HL-60 (cell line): ENCODE measurements at regions not wholly inside any gene's neighbourhood (a gene's known extent, or its start where the extent isn't known, plus 50 kb on each side); places are given as distances from the start of the nearest gene placed in this dataset.

ENCODE experiments used
- DNase-seq, 2 experiments: peaks; one replicate each; pipeline ENCODE4 v3.0.0-alpha.2; 2010 to 2020; ENCODE audit warnings: low read depth in 1 of 2, low spot score in 1 of 2
- H3K27ac ChIP-seq: fragments of 250-450 bp; sonication (Bioruptor Pico); replicated peaks from 2 replicates; pipeline ENCODE4 v1.5.1; 2020; ENCODE audit warnings: mild to moderate bottlenecking, moderate library complexity
- H3K27me3 ChIP-seq: fragments of 250-450 bp; sonication (Bioruptor Pico); 2 replicates; pipeline ENCODE4 v1.5.1; 2021; ENCODE audit warnings: mild to moderate bottlenecking, moderate library complexity; ENCODE audit not compliant: insufficient read depth, poor library complexity, severe bottlenecking
- H3K4me3 ChIP-seq: replicated peaks from 2 replicates; pipeline ENCODE4 v1.5.1; 2011; ENCODE audit warnings: mild to moderate bottlenecking, control low read depth, low read length; ENCODE audit not compliant: insufficient read depth
- GABPA ChIP-seq: IDR thresholded peaks from 2 replicates; pipeline ENCODE4 v1.6.1; 2012; ENCODE audit warnings: low read depth
- POLR2AphosphoS5 ChIP-seq: IDR thresholded peaks from 2 replicates; pipeline ENCODE4 v1.6.1; 2012; ENCODE audit warnings: low read depth
- SPI1 ChIP-seq: IDR thresholded peaks from 2 replicates; pipeline ENCODE4 v1.6.1; 2012; ENCODE audit warnings: low read depth, mild to moderate bottlenecking, borderline replicate concordance
- TF ChIP-seq, protein P1 (sequence below): IDR thresholded peaks from one replicate; pipeline ENCODE4 v1.5.1; 2011; ENCODE audit warnings: low read length, control low read depth, inconsistent platforms; ENCODE audit not compliant: insufficient read depth
- TF ChIP-seq, protein P2 (sequence below): IDR thresholded peaks from 2 replicates; pipeline ENCODE4 v1.6.1; 2012; ENCODE audit warnings: low read depth; ENCODE audit not compliant: insufficient replicate concordance

DNA sequence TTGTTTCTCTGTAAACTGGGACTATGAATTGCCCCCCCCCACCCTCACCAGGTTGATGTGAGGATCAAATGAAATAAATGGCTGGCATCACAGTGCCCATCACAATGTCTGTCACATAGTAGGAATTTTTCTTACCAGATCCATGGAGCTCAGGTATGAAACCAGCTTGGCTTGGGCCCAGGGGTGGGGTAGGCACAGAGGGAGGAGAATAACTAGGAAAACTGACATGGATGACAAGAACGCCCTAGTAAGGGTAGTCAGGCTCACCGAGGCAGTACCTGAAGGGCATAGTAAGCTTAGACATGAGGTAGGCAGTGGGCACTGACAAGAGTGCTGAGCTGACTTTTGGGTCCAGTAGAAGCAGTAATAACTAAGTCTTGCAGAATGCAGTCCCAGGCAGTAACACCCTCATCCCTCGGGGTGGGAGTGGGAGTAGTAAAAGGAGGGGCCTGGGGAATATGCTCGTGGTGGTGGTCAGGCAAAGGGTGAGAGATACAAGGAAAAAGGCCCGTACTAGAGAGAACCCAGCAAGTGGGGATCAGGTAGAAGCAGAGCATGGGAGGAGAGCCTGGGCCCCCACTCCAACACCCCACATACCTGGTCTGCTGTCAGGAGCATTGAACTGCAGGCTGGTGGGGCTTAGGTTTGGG, 155.9 kb upstream of the PJA1 start:
- no peak for TF ChIP-seq SPI1
- no peak for TF ChIP-seq POLR2AphosphoS5
- TF ChIP-seq, protein P1, sequence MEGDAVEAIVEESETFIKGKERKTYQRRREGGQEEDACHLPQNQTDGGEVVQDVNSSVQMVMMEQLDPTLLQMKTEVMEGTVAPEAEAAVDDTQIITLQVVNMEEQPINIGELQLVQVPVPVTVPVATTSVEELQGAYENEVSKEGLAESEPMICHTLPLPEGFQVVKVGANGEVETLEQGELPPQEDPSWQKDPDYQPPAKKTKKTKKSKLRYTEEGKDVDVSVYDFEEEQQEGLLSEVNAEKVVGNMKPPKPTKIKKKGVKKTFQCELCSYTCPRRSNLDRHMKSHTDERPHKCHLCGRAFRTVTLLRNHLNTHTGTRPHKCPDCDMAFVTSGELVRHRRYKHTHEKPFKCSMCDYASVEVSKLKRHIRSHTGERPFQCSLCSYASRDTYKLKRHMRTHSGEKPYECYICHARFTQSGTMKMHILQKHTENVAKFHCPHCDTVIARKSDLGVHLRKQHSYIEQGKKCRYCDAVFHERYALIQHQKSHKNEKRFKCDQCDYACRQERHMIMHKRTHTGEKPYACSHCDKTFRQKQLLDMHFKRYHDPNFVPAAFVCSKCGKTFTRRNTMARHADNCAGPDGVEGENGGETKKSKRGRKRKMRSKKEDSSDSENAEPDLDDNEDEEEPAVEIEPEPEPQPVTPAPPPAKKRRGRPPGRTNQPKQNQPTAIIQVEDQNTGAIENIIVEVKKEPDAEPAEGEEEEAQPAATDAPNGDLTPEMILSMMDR, result no peak
- no peak for TF ChIP-seq GABPA
- TF ChIP-seq, protein P2, sequence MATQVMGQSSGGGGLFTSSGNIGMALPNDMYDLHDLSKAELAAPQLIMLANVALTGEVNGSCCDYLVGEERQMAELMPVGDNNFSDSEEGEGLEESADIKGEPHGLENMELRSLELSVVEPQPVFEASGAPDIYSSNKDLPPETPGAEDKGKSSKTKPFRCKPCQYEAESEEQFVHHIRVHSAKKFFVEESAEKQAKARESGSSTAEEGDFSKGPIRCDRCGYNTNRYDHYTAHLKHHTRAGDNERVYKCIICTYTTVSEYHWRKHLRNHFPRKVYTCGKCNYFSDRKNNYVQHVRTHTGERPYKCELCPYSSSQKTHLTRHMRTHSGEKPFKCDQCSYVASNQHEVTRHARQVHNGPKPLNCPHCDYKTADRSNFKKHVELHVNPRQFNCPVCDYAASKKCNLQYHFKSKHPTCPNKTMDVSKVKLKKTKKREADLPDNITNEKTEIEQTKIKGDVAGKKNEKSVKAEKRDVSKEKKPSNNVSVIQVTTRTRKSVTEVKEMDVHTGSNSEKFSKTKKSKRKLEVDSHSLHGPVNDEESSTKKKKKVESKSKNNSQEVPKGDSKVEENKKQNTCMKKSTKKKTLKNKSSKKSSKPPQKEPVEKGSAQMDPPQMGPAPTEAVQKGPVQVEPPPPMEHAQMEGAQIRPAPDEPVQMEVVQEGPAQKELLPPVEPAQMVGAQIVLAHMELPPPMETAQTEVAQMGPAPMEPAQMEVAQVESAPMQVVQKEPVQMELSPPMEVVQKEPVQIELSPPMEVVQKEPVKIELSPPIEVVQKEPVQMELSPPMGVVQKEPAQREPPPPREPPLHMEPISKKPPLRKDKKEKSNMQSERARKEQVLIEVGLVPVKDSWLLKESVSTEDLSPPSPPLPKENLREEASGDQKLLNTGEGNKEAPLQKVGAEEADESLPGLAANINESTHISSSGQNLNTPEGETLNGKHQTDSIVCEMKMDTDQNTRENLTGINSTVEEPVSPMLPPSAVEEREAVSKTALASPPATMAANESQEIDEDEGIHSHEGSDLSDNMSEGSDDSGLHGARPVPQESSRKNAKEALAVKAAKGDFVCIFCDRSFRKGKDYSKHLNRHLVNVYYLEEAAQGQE, result no peak
- H3K27me3 ChIP-seq, result no peaks in the 10 kb centered on the region

DNA sequence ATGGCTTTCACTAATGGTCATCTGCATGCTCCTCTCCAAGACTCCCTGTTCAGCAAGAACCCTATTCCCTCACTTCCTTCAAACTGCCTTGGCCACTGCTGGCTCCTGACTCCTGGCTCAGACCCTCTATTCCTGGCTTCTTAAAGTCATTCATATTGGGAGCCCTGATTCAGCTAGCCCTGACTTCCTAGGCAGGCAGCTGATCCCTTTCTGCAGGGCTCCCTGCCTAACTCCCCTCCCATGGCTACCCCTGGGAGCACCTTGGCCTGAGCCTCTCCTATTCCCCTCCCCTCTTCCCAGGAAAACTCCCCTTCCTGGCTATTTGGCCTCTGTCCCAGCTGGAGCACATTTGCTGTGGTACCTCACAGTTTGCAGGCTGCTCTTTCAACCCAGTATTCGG, 154.9 kb upstream of the PJA1 start:
- no peaks in the 10 kb centered on the region for H3K27me3 ChIP-seq
- TF ChIP-seq, protein P1, result no peak
- TF ChIP-seq SPI1 (no peak), POLR2AphosphoS5 (no peak)
- TF ChIP-seq, protein P2, result no peak

More for the DNA sequence above, 155.9 kb upstream of the PJA1 start:
- H3K4me3 ChIP-seq, result no peak overlapping the region
- DNase-seq, result no peak
- no peak overlapping the region for H3K27ac ChIP-seq

DNA sequence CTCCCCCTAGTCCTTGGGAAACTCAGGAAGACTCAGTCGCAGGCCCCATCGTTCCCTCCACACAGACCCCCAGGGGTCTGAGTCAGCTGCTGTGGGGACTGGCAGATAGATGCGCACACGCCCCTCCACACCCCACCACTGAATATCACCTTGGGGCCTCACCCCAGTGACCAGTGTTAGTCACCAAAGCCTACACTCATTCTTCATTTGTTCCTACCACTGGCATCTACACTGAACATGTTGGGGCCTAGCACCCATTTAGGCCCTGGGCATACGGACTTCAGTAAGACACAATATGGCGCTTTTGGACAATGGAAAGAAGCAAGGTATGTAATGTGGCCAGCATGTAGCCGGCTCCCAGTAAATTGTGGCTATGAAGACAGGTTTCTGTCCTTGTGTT, 154.1 kb upstream of the PJA1 start:
- H3K27me3 ChIP-seq, result no peaks in the 10 kb centered on the region
- DNase-seq, result no peak
- no peak overlapping the region for H3K4me3 ChIP-seq
- TF ChIP-seq, protein P2, result no peak
- TF ChIP-seq GABPA (no peak), SPI1 (no peak), POLR2AphosphoS5 (no peak)
- TF ChIP-seq, protein P1, result no peak
- no peak overlapping the region for H3K27ac ChIP-seq

More for the DNA sequence above, 154.9 kb upstream of the PJA1 start:
- Histone ChIP-seq H3K27ac (no peak overlapping the region), H3K4me3 (no peak overlapping the region)
- DNase-seq, result no peak
